ENCODE measurements at regions not wholly inside any gene's neighbourhood (a gene's known extent, or its start where the extent isn't known, plus 50 kb on each side); places are given as distances from the start of the nearest gene placed in this dataset.

DNA sequence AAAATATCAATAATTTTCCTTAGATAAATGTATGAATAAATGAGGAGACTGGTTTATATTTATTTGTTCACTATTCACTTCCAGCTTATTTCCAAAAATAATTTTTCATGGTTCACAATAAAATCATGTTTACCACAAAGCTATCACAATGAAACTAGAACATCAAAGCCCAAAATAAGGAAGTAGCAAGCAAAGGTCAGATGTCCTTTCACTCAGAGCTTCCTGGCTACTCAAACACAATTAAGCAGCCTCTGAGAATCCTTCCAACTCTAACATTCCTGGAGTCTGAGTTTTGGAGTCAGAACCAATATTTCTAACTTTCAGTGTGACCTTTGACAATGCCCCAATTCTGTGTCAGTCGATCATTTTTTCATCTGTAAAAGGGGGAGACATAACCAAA lies 527.0 kb downstream of the SOX6 start:
- TF ChIP-seq, protein P1, sequence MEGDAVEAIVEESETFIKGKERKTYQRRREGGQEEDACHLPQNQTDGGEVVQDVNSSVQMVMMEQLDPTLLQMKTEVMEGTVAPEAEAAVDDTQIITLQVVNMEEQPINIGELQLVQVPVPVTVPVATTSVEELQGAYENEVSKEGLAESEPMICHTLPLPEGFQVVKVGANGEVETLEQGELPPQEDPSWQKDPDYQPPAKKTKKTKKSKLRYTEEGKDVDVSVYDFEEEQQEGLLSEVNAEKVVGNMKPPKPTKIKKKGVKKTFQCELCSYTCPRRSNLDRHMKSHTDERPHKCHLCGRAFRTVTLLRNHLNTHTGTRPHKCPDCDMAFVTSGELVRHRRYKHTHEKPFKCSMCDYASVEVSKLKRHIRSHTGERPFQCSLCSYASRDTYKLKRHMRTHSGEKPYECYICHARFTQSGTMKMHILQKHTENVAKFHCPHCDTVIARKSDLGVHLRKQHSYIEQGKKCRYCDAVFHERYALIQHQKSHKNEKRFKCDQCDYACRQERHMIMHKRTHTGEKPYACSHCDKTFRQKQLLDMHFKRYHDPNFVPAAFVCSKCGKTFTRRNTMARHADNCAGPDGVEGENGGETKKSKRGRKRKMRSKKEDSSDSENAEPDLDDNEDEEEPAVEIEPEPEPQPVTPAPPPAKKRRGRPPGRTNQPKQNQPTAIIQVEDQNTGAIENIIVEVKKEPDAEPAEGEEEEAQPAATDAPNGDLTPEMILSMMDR (IDR thresholded peaks at IDR 0.05; ENCODE audit: poor library complexity) = no peak
- no peak for TF ChIP-seq EZH2 (IDR thresholded peaks at IDR 0.05; ENCODE audit: borderline replicate concordance)
- TF ChIP-seq EZH2phosphoT487 (IDR thresholded peaks at IDR 0.05; ENCODE audit: low read depth, severe bottlenecking, unreplicated experiment) = no peak

DNA sequence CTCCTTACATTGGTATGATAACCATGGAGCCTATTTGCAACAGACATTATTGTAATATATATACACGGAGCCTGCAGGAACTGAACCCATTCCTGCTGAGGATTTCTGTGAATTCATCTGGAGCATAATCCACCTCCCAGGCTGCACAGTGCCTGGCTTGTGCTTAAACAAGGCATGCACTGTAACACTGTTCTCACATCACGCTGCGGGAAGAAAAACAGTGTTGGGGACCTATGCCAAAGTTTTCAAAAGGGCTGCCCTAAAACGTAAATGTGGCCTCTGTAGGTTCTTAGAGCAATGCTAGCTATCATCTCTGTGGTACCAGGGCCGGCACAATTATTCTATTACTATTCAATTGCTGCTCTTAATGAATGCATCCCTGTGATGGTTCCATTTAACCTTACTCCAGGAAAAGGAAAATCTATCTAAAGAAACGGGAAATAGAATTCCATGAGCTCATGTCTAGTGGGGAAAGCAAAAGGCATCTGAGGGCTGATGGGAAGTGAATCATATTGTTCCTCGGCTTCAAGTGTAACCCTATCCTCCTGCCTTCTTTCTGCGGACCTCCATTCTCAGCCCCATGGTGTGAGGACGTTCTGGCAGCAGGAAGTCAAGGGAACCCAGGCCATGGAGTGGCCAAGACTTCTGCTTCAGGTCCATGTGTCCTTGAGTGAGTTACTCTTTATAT lies 525.5 kb downstream of the SOX6 start:
- Histone ChIP-seq H3K9me2 (replicated peaks; ENCODE audit: insufficient read depth) (no peaks in the 10 kb centered on the region), H3K4me2 (no peak overlapping the region), H3K4me3 (no peak overlapping the region), H3K79me2 (no peaks in the 10 kb centered on the region), H3K36me3 (replicated peaks; ENCODE audit: insufficient read depth, low read depth) (no peaks in the 10 kb centered on the region), H4K20me1 (ENCODE audit: insufficient read depth, poor library complexity, severe bottlenecking) (no peaks in the 10 kb centered on the region), H3K9me3 (ENCODE audit: low read depth) (no peaks in the 10 kb centered on the region), H3K27me3 (no peaks in the 10 kb centered on the region), H2AFZ (no peak overlapping the region), H3K27ac (no peak overlapping the region), H3K4me1 (ENCODE audit: insufficient read depth) (no peaks in the 10 kb centered on the region)
- no peak for DNase-seq (ENCODE audit: low spot score)
- TF ChIP-seq EZH2phosphoT487 (IDR thresholded peaks at IDR 0.05; ENCODE audit: low read depth, severe bottlenecking, unreplicated experiment) = no peak
- no peak for TF ChIP-seq EZH2 (IDR thresholded peaks at IDR 0.05; ENCODE audit: borderline replicate concordance)
- TF ChIP-seq, protein P1 (IDR thresholded peaks at IDR 0.05; ENCODE audit: poor library complexity) = no peak
- 80% methylated on average over 9 of the region's 9 CpGs for WGBS (ENCODE audit: low lambda C conversion rate, missing lambda C conversion rate)

More for the DNA sequence above, 527.0 kb downstream of the SOX6 start:
- Histone ChIP-seq H3K27ac (no peak overlapping the region), H2AFZ (no peak overlapping the region), H4K20me1 (ENCODE audit: insufficient read depth, poor library complexity, severe bottlenecking) (no peaks in the 10 kb centered on the region), H3K4me1 (ENCODE audit: insufficient read depth) (no peaks in the 10 kb centered on the region), H3K9me2 (replicated peaks; ENCODE audit: insufficient read depth) (no peaks in the 10 kb centered on the region), H3K27me3 (no peaks in the 10 kb centered on the region), H3K4me2 (no peak overlapping the region), H3K4me3 (no peak overlapping the region), H3K79me2 (no peaks in the 10 kb centered on the region), H3K36me3 (replicated peaks; ENCODE audit: insufficient read depth, low read depth) (no peaks in the 10 kb centered on the region), H3K9me3 (ENCODE audit: low read depth) (no peaks in the 10 kb centered on the region)
- DNase-seq (ENCODE audit: low spot score) = no peak
- WGBS (ENCODE audit: low lambda C conversion rate, missing lambda C conversion rate) = 70% methylated on average over 1 of the region's 1 CpG

DNA sequence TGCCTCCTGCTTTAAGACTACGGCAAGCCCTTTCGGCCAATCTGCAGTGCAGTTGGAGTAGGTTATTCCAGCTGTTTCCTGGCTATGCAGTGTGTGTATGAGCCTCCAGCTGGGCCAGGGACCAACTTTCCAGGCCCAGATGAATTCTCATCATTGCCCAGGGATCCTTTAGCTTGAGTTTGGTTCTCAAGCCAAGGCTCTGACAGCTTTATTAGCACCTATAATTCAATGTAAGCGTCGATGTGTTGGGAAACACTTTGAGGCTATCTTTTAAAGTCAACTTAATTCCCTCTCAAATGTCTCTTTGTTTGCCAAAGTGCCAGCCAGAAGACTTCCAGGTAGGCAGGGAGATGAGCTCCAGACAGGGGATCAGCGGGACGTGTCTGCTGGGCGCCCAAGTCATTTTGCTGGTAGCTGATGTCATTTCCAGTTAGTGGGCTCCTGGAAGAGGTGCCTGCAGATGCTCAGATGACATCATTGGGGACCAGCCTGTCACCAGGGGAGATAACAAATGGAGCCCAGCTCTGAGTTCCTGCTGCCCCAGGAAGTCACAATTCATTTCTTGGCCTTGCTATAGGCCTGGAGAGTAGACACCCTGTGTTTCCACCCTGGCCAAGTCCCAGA lies 520.4 kb downstream of the SOX6 start:
- Histone ChIP-seq H3K27ac (no peak overlapping the region), H2AFZ (no peak overlapping the region)
- DNase-seq (ENCODE audit: low spot score) = no peak

More for the DNA sequence above, 520.4 kb downstream of the SOX6 start:
- H3K27me3 ChIP-seq = no peaks in the 10 kb centered on the region
- H4K20me1 ChIP-seq (ENCODE audit: insufficient read depth, poor library complexity, severe bottlenecking) = no peaks in the 10 kb centered on the region
- no peaks in the 10 kb centered on the region for H3K79me2 ChIP-seq
- 67% methylated on average over 7 of the region's 7 CpGs for WGBS (ENCODE audit: low lambda C conversion rate, missing lambda C conversion rate)
- H3K9me2 ChIP-seq (replicated peaks; ENCODE audit: insufficient read depth) = no peaks in the 10 kb centered on the region
- no peaks in the 10 kb centered on the region for H3K9me3 ChIP-seq (ENCODE audit: low read depth)
- H3K4me1 ChIP-seq (ENCODE audit: insufficient read depth) = peaks cover 2% of the 10 kb centered on the region
- H3K4me2 ChIP-seq = no peak overlapping the region
- H3K4me3 ChIP-seq = no peak overlapping the region
- TF ChIP-seq EZH2phosphoT487 (IDR thresholded peaks at IDR 0.05; ENCODE audit: low read depth, severe bottlenecking, unreplicated experiment) (no peak), EZH2 (IDR thresholded peaks at IDR 0.05; ENCODE audit: borderline replicate concordance) (no peak)
- TF ChIP-seq, protein P1 (IDR thresholded peaks at IDR 0.05; ENCODE audit: poor library complexity) = no peak
- no peaks in the 10 kb centered on the region for H3K36me3 ChIP-seq (replicated peaks; ENCODE audit: insufficient read depth, low read depth)
